ENCODE measurements at regions not wholly inside any gene's neighbourhood (a gene's known extent, or its start where the extent isn't known, plus 50 kb on each side); places are given as distances from the start of the nearest gene placed in this dataset.

DNA sequence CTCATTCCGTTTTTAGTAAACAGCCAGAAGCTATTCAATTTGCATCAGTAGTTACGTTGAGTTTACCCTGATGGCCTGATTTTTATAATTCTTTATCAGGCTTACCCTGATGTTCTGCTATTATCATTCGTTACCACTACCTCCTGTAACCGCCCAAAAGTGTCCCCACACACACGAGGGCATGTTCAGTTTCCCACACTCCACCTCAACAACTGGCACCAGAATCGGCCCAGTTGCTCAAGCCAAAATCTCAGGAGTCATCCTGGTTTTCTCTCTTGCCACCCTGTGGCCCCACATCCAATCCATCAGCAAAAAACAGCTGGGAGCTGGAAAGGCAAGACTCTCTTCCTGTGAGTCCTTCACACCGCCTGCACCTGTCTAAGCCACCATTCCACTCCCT lies 102.9 kb upstream of the RAB6C start:
- no peak for DNase-seq (ENCODE audit: low spot score)

DNA sequence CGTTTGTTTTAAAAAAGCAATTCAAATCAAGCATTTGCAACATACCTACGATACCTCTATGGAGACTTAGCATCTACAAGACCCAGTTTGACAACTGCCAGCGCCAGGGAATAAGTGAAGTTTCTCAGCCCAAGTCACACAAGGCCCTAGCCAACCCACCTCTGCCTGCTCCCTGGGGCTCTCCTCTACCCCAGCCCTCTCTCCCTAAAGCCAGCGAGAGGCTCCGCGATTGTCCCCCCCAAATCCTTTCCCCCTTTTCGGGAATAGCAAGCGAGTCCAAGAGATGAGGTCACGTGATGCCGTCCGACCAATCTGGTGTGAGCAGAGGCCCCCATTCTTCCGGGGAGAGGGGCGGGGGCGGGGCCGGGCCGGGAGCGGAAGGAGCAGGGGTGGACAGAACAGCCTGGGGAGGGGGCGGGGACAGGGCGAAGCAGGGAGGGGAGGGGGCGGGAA lies 102.2 kb upstream of the RAB6C start:
- DNase-seq (ENCODE audit: low spot score): peak; percentile 79

DNA sequence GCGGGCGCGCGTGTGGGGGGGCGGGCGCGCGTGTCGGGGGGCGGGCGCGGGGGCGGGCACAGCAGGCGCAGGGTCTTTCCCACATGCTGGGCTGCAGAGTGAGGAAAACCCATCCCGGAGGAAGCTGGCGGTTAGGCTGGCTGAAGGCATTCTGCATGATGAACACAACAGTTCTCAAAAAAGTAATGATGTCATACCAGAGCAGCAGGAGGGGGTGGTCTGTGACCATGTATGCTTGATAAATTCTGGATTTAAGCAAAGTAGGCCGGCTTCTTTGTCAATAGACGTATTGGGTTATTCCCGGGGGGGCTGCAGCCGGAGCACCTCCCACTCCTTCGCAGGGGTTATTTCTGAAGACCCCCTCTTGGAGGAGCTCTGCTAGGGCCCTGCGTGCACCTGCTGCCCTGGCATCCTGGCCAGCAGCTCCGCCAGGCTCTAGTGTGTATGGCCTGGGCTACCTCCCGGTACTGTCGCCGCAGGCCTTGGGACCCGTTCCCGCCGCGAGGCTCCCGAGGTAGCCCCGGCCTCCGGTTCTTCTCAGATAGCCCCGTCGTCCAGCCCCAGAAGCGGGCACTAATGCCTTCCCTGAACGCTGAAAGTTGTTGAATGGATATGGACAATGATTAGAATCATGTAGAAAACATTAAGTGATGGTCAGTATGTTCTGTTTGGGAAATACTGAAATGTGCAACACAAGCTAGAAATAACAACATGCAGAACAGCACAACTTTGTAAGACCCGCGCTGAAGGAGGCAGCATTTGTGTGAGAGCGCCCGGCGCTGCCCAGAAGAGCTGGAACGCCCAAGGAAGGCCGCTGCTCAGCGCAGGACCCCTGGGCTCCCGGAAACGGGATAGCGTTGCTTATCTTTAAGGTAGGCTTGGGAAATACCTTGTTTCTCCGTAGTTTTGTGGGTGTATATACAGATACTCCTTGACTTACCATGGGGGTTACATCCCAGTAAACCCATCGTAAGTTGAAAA lies 101.4 kb upstream of the RAB6C start:
- peak; percentile 37 for DNase-seq (ENCODE audit: low spot score)

DNA sequence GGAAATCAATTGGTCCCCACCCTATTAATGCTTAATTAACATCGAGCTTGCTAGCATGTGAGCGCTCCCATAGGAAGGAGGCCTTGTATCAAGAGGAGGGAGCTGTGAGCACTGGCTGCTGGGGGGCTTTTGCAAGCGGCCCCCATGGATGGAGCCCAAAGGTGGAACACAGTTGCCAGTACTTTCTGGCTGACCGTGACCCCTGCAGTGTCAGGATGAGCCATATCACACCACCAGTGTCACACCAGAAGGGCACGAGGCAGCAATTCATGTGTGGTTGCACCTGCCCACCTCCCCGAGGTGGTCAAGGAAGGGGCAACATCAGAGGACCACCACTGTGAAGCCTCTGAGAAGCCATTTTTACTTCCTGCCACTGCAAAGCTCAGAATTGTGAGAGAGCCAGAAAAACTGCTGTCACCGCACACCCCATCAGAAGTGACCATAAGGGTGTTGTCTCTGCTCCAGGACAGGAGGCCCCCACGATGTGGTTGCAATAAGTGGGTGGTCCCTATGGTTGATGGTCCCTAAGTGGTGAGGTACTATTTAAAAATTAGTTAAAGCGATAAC lies 99.8 kb upstream of the RAB6C start:
- no peak for DNase-seq (ENCODE audit: low spot score)

DNA sequence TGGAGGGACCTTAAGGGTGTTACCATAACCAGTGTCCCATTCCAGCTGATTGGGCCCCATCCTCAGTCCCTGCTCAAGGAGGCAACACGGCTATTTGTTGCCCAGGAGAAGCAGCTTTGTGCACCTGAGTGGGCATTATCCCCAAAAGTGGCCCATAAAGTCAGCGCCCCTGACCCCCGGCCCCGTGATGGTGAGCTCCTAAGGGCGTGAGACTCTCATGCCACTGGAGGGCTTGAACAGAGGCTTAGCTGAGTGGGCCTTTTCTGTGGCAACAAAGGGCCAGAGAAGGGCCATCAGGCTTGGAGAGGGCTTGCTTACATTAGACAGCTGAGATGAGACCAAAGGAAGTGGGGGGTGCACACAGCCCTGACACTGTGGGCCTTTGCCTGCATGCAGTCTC lies 99.2 kb upstream of the RAB6C start:
- no peak for DNase-seq (ENCODE audit: low spot score)

DNA sequence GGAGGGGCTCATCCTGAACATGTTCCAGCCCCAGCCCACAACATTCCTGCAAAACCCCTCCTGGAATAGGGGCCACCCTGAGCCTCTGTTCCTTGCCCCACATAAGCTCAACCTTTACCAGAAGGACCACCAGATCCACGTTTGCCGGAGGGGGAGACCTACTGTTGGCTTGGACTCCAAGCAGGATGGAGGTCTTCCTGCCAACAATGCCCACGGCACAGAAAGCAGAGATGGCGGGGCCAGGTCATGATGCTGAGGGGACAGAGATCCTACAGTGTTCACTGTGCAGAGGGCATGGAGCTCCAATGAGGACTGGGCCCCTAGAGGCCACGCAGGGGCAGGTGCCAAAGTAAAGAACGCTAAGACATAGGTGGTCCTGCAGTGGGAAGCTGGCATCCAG lies 98.5 kb upstream of the RAB6C start:
- DNase-seq (ENCODE audit: low spot score): no peak

DNA sequence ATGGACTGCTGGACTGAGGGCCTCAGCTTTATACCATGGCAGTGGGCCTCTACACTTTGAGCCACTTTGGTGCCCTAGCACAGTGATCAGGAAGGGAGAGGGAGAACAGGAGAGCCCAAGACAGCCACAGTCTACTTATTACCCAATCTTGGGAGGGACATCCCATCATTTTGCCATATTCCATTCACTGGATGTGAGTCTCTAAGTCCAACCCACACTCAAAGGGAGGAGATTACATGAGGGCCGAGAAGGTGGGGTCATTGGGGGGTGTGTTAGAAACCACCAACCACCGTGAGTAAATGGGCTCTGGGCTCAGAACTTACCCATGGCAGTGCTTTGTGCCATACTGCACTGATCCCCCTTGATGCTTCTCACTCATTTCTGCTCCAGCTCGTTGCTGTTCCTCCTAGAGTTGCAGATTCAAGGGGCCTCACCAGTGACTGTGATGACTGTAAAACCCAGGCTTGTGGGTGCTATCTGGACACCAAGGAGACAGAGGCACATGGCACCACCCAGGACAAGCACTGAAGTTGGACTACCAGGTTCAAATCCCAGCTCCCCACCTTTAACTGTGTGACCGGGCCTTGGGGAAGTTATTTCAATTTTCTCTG lies 97.6 kb upstream of the RAB6C start:
- DNase-seq (ENCODE audit: low spot score): no peak

DNA sequence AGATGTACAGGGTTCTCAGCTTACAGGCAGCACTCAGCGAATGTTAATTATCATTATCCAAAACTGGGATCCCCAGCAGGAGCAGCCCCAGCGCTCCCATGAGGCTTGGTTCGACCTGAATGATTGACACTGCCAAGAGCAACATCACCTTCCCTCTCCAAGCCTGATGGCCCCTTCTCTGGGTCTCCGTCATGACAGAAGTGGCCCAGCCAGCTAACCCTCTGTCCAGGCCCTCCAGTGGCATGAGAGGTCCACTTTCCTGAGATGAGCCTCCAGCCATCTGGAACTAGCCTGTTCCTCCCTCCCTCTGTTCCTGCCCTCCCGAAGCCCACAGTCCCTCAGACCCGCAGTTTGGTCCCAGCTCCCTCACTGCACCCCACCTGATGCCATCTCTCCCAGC lies 97.0 kb upstream of the RAB6C start:
- DNase-seq (ENCODE audit: low spot score): no peak

DNA sequence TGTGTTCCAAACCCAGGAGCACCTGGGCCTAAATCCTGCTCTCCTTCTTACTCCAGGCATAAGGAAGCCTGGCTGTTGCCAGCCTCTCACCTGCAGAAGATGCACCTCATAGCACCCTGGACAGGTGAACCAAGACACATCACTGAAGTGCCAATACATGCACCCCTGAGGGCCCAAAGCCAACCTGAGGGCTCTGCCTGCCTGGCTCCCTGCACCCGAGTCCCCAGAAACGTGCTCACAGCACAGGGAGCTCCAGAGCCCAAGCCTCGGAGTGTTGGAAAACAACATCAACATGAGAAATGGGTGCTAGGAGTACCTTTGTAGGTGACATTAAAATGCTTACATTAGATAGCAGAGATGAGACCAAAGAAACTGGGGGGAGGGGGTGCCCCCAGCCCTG lies 96.3 kb upstream of the RAB6C start:
- no peak for DNase-seq (ENCODE audit: low spot score)

DNA sequence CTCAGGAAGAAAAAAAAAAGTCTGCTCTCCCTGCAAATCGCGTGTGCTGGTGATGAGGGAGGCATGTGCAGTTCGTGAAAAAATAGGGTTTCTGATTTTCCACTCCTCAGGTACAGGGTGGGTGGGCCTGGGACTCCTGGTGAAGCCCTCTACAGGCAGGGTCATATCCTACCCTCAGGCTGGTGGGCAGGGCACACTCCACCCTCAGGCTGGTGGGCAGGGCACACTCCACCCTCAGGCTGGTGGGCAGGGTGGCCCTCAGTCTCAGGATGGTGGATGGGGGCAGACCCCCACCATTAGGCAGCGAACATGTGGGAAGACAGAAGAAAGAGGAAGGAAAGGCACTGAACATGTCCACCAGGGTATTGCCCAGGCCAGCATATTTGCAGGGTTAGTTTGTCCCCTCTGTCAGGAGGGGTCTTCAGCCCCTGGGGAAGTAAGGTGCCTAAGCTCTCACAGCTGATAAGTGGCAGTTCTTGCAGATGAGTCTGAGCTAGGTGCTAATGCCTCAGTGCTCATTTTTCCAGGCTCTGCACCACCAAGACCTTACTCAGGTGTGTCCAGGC lies 95.2 kb upstream of the RAB6C start:
- no peak for DNase-seq (ENCODE audit: low spot score)

DNA sequence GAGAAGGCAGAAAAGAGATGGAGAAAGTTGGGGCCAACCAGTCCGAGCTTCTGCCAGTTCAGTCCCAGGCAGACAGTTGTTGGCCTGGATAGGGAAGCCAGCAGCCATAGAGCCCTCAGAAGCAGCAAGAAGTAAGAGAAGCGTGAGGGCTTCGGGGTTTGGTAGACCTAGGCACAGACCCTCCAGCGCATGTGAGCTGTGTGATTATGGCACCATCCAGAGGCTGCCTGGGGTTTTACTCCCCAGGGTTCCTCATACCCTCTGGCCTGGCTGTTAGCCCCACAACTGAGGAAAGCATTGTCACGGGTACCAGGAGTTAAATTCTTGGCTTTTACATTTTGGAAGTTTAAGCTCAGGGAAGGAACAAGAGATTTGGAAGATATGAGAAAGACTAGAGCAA lies 93.7 kb upstream of the RAB6C start:
- no peak for DNase-seq (ENCODE audit: low spot score)

DNA sequence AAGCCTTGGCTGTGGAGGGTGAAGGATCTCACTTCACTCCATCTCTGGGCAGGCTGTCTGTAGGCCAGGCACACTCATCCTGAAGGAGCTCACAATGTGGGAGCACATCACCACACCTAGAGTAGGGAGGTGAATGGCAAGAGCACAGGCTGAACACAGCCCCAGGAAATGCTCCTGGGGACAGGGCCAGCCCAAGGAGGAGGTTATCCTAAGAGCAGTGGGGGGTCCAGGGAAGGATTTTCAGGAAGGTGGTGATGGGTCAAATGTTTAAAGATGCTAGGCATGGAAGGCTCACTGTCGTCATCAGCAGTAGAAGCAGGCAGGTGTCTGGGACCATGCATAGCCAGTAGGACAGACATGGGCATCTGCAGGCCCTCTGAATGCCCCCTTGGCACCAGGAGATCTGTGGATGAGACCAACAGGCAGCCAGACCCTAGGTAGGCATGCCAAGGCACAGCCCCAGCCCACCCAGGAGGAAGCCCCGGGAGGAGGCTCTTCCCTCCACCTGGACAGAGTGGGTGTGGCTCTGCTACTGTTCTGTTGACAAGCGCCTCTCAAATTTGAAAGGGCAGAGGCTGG lies 91.7 kb upstream of the RAB6C start:
- no peak for DNase-seq (ENCODE audit: low spot score)

DNA sequence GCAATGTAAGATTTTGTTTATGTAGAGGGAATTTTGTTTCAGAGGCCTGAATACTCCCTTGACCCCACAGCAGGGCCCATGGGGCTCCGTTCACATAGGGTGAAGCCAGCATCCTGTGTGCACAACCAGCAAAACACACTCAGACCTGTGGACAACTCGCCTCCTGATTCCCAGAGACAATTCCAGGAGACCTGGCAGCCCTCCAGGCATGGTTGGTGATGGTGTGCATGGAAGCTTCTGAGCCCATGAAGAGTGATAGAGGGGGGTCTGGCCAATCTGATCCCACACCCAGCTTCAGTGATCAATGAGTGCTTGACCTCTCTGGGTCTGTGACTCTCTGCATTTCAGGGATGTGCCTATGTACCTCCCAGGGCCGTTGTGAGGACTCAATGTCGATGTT lies 91.0 kb upstream of the RAB6C start:
- no peak for DNase-seq (ENCODE audit: low spot score)

DNA sequence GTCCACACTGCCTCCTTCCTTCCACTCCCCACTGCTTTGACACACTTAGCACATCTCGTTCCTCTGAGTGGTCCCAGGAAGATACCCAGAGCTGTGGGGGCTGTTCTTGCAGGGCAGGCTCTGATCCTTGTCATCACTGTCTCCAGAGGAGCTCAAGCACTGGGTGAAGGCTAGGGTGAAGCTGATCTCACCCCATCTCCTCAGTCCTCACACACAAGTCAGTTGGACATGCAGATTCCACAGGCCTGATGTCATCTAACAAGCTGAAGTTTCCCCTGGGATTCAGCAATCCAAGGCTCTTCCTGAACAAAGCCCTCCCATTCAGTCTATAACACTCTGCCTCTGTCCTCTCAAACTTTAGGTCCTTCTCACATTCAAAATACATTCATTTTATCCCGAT lies 90.6 kb upstream of the RAB6C start:
- DNase-seq (ENCODE audit: low spot score): no peak

DNA sequence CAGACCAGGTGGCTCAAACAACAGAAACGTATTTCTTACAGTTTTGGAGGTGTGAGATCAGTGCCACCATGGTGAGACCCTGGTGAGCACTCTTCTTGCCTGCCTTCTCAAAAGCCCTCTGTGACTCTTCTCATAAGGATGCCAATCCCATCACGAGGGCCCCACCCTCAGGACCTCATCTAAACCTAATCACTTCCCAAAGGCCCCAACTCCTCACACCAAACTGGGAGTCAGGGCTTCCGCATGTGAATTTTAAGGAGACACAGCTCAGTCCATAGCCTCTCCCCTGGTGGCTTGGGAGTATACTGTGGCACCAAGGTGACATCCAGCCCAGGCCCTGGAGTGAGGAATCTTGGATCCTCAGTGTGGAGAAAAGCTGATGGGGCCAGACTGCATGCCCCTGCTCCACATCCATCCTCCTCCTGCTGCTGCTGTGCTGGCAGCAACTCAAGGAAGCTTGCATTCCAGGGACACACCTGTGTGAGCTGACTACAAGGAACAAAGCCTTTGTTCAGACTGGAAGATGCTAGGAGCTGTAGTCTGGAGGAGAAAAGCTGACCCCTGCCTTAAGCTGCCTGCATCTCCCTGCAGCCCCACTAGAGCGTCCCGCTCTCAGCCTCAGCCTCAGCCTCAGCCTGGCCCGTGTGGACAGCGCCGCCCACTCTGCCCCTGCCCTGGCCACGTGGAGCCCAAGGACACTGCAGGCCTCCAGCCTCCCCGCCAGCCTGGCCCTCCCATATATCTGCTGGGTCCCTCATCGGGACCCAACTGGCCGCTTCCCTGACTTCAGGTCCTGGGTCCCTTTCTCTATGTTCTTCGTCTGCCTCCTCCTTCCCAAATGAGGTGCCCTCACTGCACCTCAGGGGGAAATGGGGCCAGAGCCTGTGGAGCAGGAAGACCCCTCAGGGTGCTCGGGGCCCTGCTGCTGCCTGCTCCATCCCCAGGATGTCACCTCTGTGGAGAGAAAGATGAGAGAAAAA lies 87.8 kb upstream of the RAB6C start:
- DNase-seq (ENCODE audit: low spot score): no peak

DNA sequence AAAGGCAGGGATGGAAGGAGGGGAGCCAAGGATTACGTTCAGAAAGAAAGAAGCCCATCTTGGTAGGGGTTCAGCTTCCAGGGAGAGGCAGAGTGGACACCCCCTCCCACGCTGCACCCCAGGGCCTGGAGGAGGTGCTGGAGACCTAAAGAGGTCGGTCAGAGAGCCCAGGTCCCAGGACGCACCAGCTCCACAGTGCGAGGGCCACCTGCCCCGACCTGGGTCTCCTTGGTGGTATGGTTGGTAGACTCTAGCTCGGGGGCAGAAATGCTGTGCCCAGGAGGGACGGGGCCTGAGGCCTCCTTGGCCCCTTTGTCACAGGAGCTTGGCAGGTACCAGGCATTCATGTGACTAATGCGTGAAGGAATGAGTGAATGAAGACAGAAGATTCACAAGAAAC lies 87.1 kb upstream of the RAB6C start:
- DNase-seq (ENCODE audit: low spot score): no peak

DNA sequence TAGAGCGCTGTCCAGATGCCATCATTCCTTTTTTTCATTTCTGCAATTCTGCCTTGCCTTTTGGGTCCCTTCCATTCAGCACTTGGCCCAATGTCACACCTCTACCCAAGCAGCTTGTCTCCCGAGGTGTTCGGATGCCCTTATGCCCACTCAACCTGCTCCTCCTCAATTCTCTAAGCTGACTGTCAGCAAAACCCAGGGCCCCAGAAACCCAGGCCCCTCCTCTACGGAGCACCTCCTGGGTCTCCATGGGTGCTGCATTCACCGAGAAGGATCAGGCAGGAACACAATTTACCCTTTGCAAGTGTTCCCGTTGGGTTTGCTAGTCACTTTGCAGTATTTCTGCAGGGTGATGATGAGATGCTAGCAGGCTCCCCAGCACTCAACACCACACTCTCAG lies 86.7 kb upstream of the RAB6C start:
- DNase-seq (ENCODE audit: low spot score): no peak

DNA sequence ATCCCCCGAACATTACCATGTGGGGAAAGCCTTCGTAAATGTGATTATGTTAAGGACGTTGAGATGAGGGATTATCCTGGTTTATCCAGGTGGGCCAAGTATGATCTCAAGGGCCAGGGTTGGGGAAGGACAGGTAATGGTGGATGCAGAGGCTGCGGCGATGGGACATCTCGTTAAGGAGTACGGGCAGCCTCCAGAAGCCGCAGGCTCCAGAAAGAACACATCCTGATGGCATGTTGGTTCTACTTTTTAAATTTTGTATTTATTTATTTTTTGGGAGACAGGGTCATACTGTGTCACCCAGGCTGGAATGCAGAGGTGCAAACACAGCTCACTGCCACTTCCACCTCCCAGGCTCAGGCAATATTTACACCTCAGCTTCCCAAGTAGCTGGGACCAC lies 86.2 kb upstream of the RAB6C start:
- no peak for DNase-seq (ENCODE audit: low spot score)

DNA sequence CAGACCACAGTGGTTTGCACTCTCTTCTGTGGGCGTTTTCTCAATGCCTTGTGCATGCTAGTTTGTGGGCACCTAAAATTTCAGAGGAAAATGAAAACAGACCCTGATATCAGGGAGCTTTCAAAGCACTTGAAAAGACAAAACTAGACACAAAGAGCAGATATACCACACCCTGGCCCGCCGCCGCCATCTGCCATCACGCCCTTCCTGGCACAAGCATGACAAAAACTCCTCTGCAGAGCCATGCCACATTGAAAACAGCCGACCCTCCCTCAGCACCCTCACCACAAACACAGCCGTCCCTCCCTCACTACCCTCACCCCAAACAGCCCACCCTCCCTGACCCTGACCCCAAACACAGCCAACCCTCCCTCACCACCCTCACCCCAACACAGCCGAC lies 84.8 kb upstream of the RAB6C start:
- DNase-seq (ENCODE audit: low spot score): no peak

DNA sequence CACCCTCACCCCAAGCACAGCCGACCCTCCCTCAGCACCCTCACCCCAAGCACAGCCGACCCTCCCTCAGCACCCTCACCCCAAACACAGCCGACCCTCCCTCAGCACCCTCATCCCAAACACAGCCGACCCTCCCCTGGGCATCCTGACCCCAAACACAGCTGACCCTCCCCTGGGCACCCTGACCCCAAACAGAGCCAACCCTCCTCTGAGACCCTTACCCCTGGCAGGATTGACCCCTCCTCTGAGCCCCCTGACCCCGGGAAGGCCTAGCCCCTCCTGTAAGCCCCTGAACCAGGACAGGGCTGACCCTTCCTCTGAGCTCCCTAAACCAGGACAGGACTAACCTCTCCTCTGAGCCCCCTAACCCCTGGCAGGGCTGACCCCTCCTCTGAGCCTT lies 84.4 kb upstream of the RAB6C start:
- DNase-seq (ENCODE audit: low spot score): no peak

DNA sequence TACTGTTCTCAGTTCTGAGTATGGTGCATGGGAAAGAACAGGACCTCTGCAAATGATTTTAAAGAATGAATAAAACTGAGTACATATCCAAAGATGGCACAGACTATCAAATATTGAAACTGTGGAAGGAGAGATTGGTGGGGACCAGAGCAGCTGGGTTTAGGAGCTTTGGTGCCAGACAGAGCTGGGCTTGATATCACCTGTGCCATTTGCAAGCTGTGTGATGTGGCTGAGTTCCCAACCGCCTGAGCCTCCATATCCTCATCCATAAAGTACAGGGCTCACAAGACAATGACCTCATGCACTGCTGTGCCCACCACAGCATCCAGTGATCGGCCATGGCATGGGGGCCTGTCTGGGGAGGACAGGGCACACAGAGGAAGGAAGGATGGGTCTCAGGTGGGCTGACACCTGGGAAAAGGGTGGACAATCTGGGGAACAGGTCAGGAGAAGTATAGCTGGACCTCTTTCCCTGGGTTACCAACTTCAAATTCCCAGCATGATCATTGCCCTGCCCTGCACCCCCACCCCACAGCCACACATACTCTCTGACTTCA lies 83.9 kb upstream of the RAB6C start:
- no peak for DNase-seq (ENCODE audit: low spot score)
